ENCODE measurements at regions not wholly inside any gene's neighbourhood (a gene's known extent, or its start where the extent isn't known, plus 50 kb on each side); places are given as distances from the start of the nearest gene placed in this dataset.

DNA sequence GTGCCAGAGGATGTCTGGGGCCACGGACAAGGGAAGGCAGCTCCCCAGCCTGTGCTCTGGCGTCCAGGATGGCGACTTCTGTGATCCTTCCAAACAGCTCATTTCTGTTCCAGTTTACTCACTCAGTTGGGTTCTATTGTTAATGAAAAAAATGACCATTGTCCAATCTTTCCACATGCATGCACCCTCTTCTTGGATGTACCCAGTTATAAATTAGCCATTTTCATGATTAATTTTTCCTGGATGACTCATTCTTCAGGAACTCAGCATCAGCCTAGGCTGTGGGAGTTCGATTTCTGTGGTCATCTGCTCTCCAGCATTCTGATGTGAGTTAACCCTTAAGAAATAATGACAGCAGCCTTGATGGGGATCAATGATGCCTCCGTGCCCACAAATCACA, 926.8 kb downstream of the BCL11B start:
- H2BK12ac ChIP-seq (ENCODE audit: low read length) = no peak overlapping the region
- no peak overlapping the region for H2BK5ac ChIP-seq (ENCODE audit: low read depth, low read length, poor library complexity)
- no peak overlapping the region for H2BK120ac ChIP-seq (ENCODE audit: insufficient read depth, low read length, poor library complexity)
- H3K14ac ChIP-seq (ENCODE audit: low read length) = no peak overlapping the region
- no peak overlapping the region for H2AFZ ChIP-seq (ENCODE audit: insufficient read depth, low read length, poor library complexity)
- no peak overlapping the region for H3K27ac ChIP-seq (ENCODE audit: low read depth, low read length)
- H3K4me3 ChIP-seq (ENCODE audit: low read depth, low read length) = no peak overlapping the region
- no peak overlapping the region for H2AK5ac ChIP-seq (ENCODE audit: low read length)
- no peak for DNase-seq
- no peak overlapping the region for H4K8ac ChIP-seq (ENCODE audit: low read depth, low read length)
- no peak overlapping the region for H4K91ac ChIP-seq (ENCODE audit: low read depth, low read length)
- no peaks in the 10 kb centered on the region for H3K9me3 ChIP-seq (ENCODE audit: insufficient read depth, low read depth, low read length)
- no peak overlapping the region for H3K4ac ChIP-seq (ENCODE audit: low read depth, low read length)
- H3K9ac ChIP-seq (ENCODE audit: low read length) = no peak overlapping the region
- H3K4me1 ChIP-seq (ENCODE audit: control insufficient read depth in 1 of 2, insufficient read depth in 2 of 2, low read length in 2 of 2) = no peaks in the 10 kb centered on the region
- H3K23ac ChIP-seq (ENCODE audit: low read length) = no peak overlapping the region
- no peaks in the 10 kb centered on the region for H3K79me1 ChIP-seq (ENCODE audit: low read length)
- H3K27me3 ChIP-seq (ENCODE audit: insufficient read depth, low read length) = no peaks in the 10 kb centered on the region
- no peak overlapping the region for H3K4me2 ChIP-seq (ENCODE audit: low read length)
- WGBS (ENCODE audit: extremely low coverage, insufficient coverage, insufficient read length) = no CpG with 5 or more reads among the region's 5 CpGs
- H3K79me2 ChIP-seq (ENCODE audit: control insufficient read depth, insufficient read depth, low read length, poor library complexity) = no peaks in the 10 kb centered on the region
- no peak overlapping the region for H3K18ac ChIP-seq (ENCODE audit: low read length)
- H3K36me3 ChIP-seq (ENCODE audit: control insufficient read depth in 1 of 2, insufficient read depth in 2 of 2, low read length in 2 of 2) = no peaks in the 10 kb centered on the region
- no peak overlapping the region for H4K12ac ChIP-seq (ENCODE audit: low read depth, low read length)

DNA sequence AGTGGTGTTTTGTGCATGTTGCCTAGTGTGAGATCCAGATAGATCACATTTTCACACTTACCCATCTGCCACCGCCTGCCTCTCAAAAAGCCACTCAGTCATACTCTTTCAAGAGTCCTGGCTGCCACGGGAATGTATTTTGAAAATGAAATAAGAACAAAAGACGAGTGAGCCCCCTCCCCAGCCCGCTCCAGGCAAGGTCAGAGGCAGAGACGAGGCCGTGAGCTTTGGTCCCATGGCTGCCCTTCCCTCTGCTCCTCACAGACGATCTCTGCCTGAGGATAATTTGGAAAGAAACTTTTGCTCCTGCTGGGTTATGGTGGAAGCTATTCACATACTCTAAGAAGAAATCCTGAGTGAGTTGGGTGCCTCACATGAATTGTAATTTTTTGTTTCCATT, 924.3 kb downstream of the BCL11B start:
- no peak overlapping the region for H2BK120ac ChIP-seq (ENCODE audit: insufficient read depth, low read length, poor library complexity)
- no peak overlapping the region for H3K4me3 ChIP-seq (ENCODE audit: low read depth, low read length)
- H3K9ac ChIP-seq (ENCODE audit: low read length) = no peak overlapping the region
- no CpG with 5 or more reads among the region's 7 CpGs for WGBS (ENCODE audit: extremely low coverage, insufficient coverage, insufficient read length)
- no peaks in the 10 kb centered on the region for H3K79me2 ChIP-seq (ENCODE audit: control insufficient read depth, insufficient read depth, low read length, poor library complexity)
- H4K8ac ChIP-seq (ENCODE audit: low read depth, low read length) = no peak overlapping the region
- no peak overlapping the region for H3K23ac ChIP-seq (ENCODE audit: low read length)
- no peaks in the 10 kb centered on the region for H3K27me3 ChIP-seq (ENCODE audit: insufficient read depth, low read length)
- no peak overlapping the region for H3K27ac ChIP-seq (ENCODE audit: low read depth, low read length)
- H2BK12ac ChIP-seq (ENCODE audit: low read length) = no peak overlapping the region
- H3K4me2 ChIP-seq (ENCODE audit: low read length) = no peak overlapping the region
- no peak overlapping the region for H2AK5ac ChIP-seq (ENCODE audit: low read length)
- no peak overlapping the region for H4K12ac ChIP-seq (ENCODE audit: low read depth, low read length)
- H2AFZ ChIP-seq (ENCODE audit: insufficient read depth, low read length, poor library complexity) = no peak overlapping the region
- no peak overlapping the region for H3K18ac ChIP-seq (ENCODE audit: low read length)
- no peaks in the 10 kb centered on the region for H3K79me1 ChIP-seq (ENCODE audit: low read length)
- no peak overlapping the region for H3K14ac ChIP-seq (ENCODE audit: low read length)
- no peak overlapping the region for H2BK5ac ChIP-seq (ENCODE audit: low read depth, low read length, poor library complexity)
- no peaks in the 10 kb centered on the region for H3K4me1 ChIP-seq (ENCODE audit: control insufficient read depth in 1 of 2, insufficient read depth in 2 of 2, low read length in 2 of 2)
- H4K91ac ChIP-seq (ENCODE audit: low read depth, low read length) = no peak overlapping the region
- no peak overlapping the region for H3K4ac ChIP-seq (ENCODE audit: low read depth, low read length)
- H3K36me3 ChIP-seq (ENCODE audit: control insufficient read depth in 1 of 2, insufficient read depth in 2 of 2, low read length in 2 of 2) = no peaks in the 10 kb centered on the region
- DNase-seq = no peak
- no peaks in the 10 kb centered on the region for H3K9me3 ChIP-seq (ENCODE audit: insufficient read depth, low read depth, low read length)

DNA sequence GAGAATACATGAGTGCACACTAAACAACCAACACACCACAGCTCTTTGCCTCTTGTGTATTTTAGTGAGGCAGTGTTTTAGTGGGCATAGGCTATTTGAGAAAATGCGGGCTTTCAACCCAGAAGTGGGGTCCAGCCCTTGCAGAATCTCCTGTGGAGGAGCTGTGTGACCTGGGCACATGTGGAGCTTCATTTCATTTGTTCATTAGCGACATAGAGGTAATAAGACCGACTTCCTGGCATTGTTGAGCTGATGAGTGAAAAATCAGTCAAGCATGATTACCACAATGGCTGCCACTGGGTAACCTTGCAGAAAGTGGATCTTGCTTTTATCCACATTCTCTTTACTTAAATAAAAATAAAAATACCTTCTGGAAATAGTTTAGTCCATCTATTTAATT, 923.5 kb downstream of the BCL11B start:
- no peak overlapping the region for H3K4ac ChIP-seq (ENCODE audit: low read depth, low read length)
- no peak overlapping the region for H4K12ac ChIP-seq (ENCODE audit: low read depth, low read length)
- no peaks in the 10 kb centered on the region for H3K36me3 ChIP-seq (ENCODE audit: control insufficient read depth in 1 of 2, insufficient read depth in 2 of 2, low read length in 2 of 2)
- H2BK120ac ChIP-seq (ENCODE audit: insufficient read depth, low read length, poor library complexity) = no peak overlapping the region
- no peak overlapping the region for H3K27ac ChIP-seq (ENCODE audit: low read depth, low read length)
- no peak overlapping the region for H4K91ac ChIP-seq (ENCODE audit: low read depth, low read length)
- H3K4me3 ChIP-seq (ENCODE audit: low read depth, low read length) = no peak overlapping the region
- H2AFZ ChIP-seq (ENCODE audit: insufficient read depth, low read length, poor library complexity) = no peak overlapping the region
- H3K4me2 ChIP-seq (ENCODE audit: low read length) = no peak overlapping the region
- WGBS (ENCODE audit: extremely low coverage, insufficient coverage, insufficient read length) = no CpG with 5 or more reads among the region's 3 CpGs
- no peak overlapping the region for H2BK5ac ChIP-seq (ENCODE audit: low read depth, low read length, poor library complexity)
- no peak overlapping the region for H3K14ac ChIP-seq (ENCODE audit: low read length)
- DNase-seq = no peak
- no peak overlapping the region for H3K18ac ChIP-seq (ENCODE audit: low read length)
- no peak overlapping the region for H3K23ac ChIP-seq (ENCODE audit: low read length)
- H3K27me3 ChIP-seq (ENCODE audit: insufficient read depth, low read length) = no peaks in the 10 kb centered on the region
- H4K8ac ChIP-seq (ENCODE audit: low read depth, low read length) = no peak overlapping the region
- H3K79me1 ChIP-seq (ENCODE audit: low read length) = no peaks in the 10 kb centered on the region
- no peak overlapping the region for H2AK5ac ChIP-seq (ENCODE audit: low read length)
- H3K9ac ChIP-seq (ENCODE audit: low read length) = no peak overlapping the region
- H3K9me3 ChIP-seq (ENCODE audit: insufficient read depth, low read depth, low read length) = no peaks in the 10 kb centered on the region
- H3K4me1 ChIP-seq (ENCODE audit: control insufficient read depth in 1 of 2, insufficient read depth in 2 of 2, low read length in 2 of 2) = no peaks in the 10 kb centered on the region
- no peaks in the 10 kb centered on the region for H3K79me2 ChIP-seq (ENCODE audit: control insufficient read depth, insufficient read depth, low read length, poor library complexity)
- no peak overlapping the region for H2BK12ac ChIP-seq (ENCODE audit: low read length)

DNA sequence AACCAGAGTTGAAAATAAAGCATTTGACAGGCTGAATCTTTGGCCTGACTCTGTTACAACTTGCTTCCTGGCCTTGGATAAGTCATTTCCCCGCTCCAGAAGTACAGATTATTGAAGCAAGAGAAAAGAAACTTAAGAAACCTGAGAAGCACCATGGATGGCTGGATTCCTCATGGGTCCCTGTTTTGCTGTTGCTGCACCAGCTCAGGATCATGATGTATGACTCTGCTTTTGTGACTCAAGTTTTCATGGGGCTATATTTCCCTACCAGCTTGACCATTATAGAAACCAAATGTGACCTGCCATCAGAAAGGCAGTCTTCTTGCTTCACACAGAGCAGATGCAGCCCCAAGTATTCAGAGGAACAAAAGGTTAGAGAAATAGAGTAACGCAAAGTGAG, 921.8 kb downstream of the BCL11B start:
- H3K23ac ChIP-seq (ENCODE audit: low read length) = no peak overlapping the region
- no peak overlapping the region for H4K12ac ChIP-seq (ENCODE audit: low read depth, low read length)
- H2BK12ac ChIP-seq (ENCODE audit: low read length) = no peak overlapping the region
- no peaks in the 10 kb centered on the region for H3K79me2 ChIP-seq (ENCODE audit: control insufficient read depth, insufficient read depth, low read length, poor library complexity)
- H2AFZ ChIP-seq (ENCODE audit: insufficient read depth, low read length, poor library complexity) = no peak overlapping the region
- no peak overlapping the region for H3K14ac ChIP-seq (ENCODE audit: low read length)
- H3K27ac ChIP-seq (ENCODE audit: low read depth, low read length) = no peak overlapping the region
- no peak overlapping the region for H3K18ac ChIP-seq (ENCODE audit: low read length)
- no peaks in the 10 kb centered on the region for H3K36me3 ChIP-seq (ENCODE audit: control insufficient read depth in 1 of 2, insufficient read depth in 2 of 2, low read length in 2 of 2)
- H3K4ac ChIP-seq (ENCODE audit: low read depth, low read length) = no peak overlapping the region
- H3K4me3 ChIP-seq (ENCODE audit: low read depth, low read length) = no peak overlapping the region
- H2BK120ac ChIP-seq (ENCODE audit: insufficient read depth, low read length, poor library complexity) = no peak overlapping the region
- no peaks in the 10 kb centered on the region for H3K79me1 ChIP-seq (ENCODE audit: low read length)
- no peak overlapping the region for H4K8ac ChIP-seq (ENCODE audit: low read depth, low read length)
- no peak overlapping the region for H3K4me2 ChIP-seq (ENCODE audit: low read length)
- no peak overlapping the region for H2BK5ac ChIP-seq (ENCODE audit: low read depth, low read length, poor library complexity)
- no peaks in the 10 kb centered on the region for H3K27me3 ChIP-seq (ENCODE audit: insufficient read depth, low read length)
- no peak for DNase-seq
- H3K4me1 ChIP-seq (ENCODE audit: control insufficient read depth in 1 of 2, insufficient read depth in 2 of 2, low read length in 2 of 2) = no peaks in the 10 kb centered on the region
- WGBS (ENCODE audit: extremely low coverage, insufficient coverage, insufficient read length) = no CpG with 5 or more reads among the region's 2 CpGs
- no peaks in the 10 kb centered on the region for H3K9me3 ChIP-seq (ENCODE audit: insufficient read depth, low read depth, low read length)
- no peak overlapping the region for H2AK5ac ChIP-seq (ENCODE audit: low read length)
- H3K9ac ChIP-seq (ENCODE audit: low read length) = no peak overlapping the region
- no peak overlapping the region for H4K91ac ChIP-seq (ENCODE audit: low read depth, low read length)
